Panc1 (cell line): ENCODE measurements at regions not wholly inside any gene's neighbourhood (a gene's known extent, or its start where the extent isn't known, plus 50 kb on each side); places are given as distances from the start of the nearest gene placed in this dataset.

Experiments
- POLR2AphosphoS5 ChIP-seq: IDR thresholded peaks from 2 replicates; pipeline ENCODE4 v1.6.1; 2012; ENCODE audit warnings: mild to moderate bottlenecking, low read depth, low read length, moderate library complexity
- TF ChIP-seq, protein P1 (sequence below): fragments of 450-650 bp; IDR thresholded peaks from 2 replicates; pipeline ENCODE4 v1.5.1; 2017; ENCODE audit warnings: mild to moderate bottlenecking
- TF ChIP-seq, protein P2 (sequence below), 2 experiments: IDR thresholded peaks; 2 replicates each; pipeline ENCODE4 v1.6.1; 2011 to 2012; ENCODE audit warnings: low read depth in 2 of 2, control low read depth in 1 of 2, low read length in 1 of 2, mild to moderate bottlenecking in 1 of 2, moderate library complexity in 1 of 2; ENCODE audit not compliant: insufficient read depth in 1 of 2

DNA sequence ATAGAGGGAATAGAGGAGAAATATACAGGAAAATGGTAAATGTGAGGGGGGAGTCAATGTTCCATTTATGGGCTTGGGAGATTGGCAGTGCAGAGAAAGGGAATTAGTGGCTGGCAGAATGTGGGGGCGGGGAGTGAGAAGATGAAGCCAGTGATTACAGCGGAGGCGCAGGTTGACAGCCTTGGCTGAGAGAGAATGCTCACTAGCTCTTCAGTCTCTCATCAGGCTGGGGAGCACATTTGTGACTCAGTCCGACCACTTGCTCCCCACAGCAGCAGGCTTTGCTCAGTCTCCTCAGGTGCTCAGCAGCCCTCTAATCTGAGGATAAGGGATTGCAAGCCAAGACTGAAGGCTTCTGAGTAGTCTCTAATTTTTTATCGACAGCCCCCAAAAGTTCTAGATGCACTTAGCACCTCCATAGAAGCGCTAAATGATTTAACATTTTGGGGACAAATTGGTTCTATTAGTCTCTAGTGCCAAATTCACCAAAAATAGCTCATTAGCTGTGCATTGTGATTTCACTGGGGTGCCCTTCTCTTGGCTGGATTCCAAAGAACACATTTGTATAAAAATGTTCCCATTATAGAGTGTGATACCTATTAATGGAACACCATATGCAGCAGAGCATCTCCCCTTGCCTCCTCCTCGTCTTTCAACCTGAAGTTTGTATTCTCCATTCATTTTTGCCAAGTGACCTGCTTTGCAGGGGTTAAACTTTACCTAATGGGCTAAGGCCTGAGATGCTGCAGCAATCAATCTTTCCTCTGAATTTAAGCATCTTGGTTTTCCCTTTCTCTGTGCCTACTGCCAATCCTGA is 191.8 kb downstream of the ZNF326 start:
- TF ChIP-seq, protein P1, sequence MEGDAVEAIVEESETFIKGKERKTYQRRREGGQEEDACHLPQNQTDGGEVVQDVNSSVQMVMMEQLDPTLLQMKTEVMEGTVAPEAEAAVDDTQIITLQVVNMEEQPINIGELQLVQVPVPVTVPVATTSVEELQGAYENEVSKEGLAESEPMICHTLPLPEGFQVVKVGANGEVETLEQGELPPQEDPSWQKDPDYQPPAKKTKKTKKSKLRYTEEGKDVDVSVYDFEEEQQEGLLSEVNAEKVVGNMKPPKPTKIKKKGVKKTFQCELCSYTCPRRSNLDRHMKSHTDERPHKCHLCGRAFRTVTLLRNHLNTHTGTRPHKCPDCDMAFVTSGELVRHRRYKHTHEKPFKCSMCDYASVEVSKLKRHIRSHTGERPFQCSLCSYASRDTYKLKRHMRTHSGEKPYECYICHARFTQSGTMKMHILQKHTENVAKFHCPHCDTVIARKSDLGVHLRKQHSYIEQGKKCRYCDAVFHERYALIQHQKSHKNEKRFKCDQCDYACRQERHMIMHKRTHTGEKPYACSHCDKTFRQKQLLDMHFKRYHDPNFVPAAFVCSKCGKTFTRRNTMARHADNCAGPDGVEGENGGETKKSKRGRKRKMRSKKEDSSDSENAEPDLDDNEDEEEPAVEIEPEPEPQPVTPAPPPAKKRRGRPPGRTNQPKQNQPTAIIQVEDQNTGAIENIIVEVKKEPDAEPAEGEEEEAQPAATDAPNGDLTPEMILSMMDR: no peak
- no peak for TF ChIP-seq POLR2AphosphoS5
- TF ChIP-seq, protein P2, sequence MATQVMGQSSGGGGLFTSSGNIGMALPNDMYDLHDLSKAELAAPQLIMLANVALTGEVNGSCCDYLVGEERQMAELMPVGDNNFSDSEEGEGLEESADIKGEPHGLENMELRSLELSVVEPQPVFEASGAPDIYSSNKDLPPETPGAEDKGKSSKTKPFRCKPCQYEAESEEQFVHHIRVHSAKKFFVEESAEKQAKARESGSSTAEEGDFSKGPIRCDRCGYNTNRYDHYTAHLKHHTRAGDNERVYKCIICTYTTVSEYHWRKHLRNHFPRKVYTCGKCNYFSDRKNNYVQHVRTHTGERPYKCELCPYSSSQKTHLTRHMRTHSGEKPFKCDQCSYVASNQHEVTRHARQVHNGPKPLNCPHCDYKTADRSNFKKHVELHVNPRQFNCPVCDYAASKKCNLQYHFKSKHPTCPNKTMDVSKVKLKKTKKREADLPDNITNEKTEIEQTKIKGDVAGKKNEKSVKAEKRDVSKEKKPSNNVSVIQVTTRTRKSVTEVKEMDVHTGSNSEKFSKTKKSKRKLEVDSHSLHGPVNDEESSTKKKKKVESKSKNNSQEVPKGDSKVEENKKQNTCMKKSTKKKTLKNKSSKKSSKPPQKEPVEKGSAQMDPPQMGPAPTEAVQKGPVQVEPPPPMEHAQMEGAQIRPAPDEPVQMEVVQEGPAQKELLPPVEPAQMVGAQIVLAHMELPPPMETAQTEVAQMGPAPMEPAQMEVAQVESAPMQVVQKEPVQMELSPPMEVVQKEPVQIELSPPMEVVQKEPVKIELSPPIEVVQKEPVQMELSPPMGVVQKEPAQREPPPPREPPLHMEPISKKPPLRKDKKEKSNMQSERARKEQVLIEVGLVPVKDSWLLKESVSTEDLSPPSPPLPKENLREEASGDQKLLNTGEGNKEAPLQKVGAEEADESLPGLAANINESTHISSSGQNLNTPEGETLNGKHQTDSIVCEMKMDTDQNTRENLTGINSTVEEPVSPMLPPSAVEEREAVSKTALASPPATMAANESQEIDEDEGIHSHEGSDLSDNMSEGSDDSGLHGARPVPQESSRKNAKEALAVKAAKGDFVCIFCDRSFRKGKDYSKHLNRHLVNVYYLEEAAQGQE (IDR thresholded peaks at IDR 0.05; ENCODE audit: insufficient read depth in 1 of 2, low read depth in 2 of 2, low read length in 1 of 2): no peak
